HCT116 (cell line): ENCODE measurements at regions not wholly inside any gene's neighbourhood (a gene's known extent, or its start where the extent isn't known, plus 50 kb on each side); places are given as distances from the start of the nearest gene placed in this dataset.

Source experiments
- ATF3 ChIP-seq: IDR thresholded peaks from 2 replicates; pipeline ENCODE4 v1.6.1; 2012
- CTCF ChIP-seq, 3 experiments: fragments of 200-600 bp in 1 of 3; sonication (generic) in 1 of 3; IDR thresholded peaks in 2 of 3; conservative IDR thresholded peaks in 1 of 3; 2 replicates each; pipeline ENCODE4 v1.5.1; 2012 to 2017; ENCODE audit warnings: low read depth in 2 of 3, low read length in 2 of 3, antibody characterized with exemption in 1 of 3, borderline replicate concordance in 1 of 3, control low read depth in 1 of 3, mild to moderate bottlenecking in 1 of 3, mixed read lengths in 1 of 3, mixed run types in 1 of 3, moderate library complexity in 1 of 3; ENCODE audit not compliant: insufficient read depth in 1 of 3
- EGR1 ChIP-seq: IDR thresholded peaks from 2 replicates; pipeline ENCODE4 v1.6.1; 2012; ENCODE audit warnings: low read depth
- FOSL1 ChIP-seq: IDR thresholded peaks from 2 replicates; pipeline ENCODE4 v1.6.1; 2012; ENCODE audit warnings: low read depth
- MAX ChIP-seq: IDR thresholded peaks from 2 replicates; pipeline ENCODE4 v1.6.1; 2012
- POLR2AphosphoS5 ChIP-seq: IDR thresholded peaks from 2 replicates; pipeline ENCODE4 v1.6.1; 2011; ENCODE audit warnings: mild to moderate bottlenecking, low read depth, low read length, moderate library complexity
- YY1 ChIP-seq: IDR thresholded peaks from 2 replicates; pipeline ENCODE4 v1.6.1; 2011; ENCODE audit warnings: low read length, low read depth, moderate library complexity, mild to moderate bottlenecking; ENCODE audit not compliant: insufficient replicate concordance; ENCODE audit errors: extremely low read depth

GRCh38 chr3:104297617-104298016, 1069.1 kb upstream of the ALCAM start:
- TF ChIP-seq ATF3 = no peak
- no peak for TF ChIP-seq FOSL1
- no peak for TF ChIP-seq CTCF (IDR thresholded peaks at IDR 0.05 in 2 of 3, conservative IDR thresholded peaks at IDR 0.05 in 1 of 3; ENCODE audit: borderline replicate concordance in 1 of 3, insufficient read depth in 1 of 3, low read depth in 2 of 3, low read length in 2 of 3)
- TF ChIP-seq YY1 = no peak
- no peak for TF ChIP-seq MAX
- no peak for TF ChIP-seq POLR2AphosphoS5
- TF ChIP-seq EGR1 = no peak
